GM18517 (cell line): ENCODE measurements at regions not wholly inside any gene's neighbourhood (a gene's known extent, or its start where the extent isn't known, plus 50 kb on each side); places are given as distances from the start of the nearest gene placed in this dataset.

Experiments
- ATAC-seq: cut with Tn5 transposase; IDR thresholded peaks from one replicate; pipeline ENCODE4 v1.9.1; 2021; ENCODE audit warnings: mild to moderate bottlenecking, moderate library complexity; ENCODE audit not compliant: unreplicated experiment

GRCh38 chr18:38116716-38117115 is 551.1 kb upstream of the CELF4 start:
- no peak for ATAC-seq

- ATAC-seq = no peak
Measured at GRCh38 chr18:38115201-38115600, 549.6 kb upstream of the CELF4 start.

- no peak for ATAC-seq
Measured at GRCh38 chr18:38087538-38087937, 521.9 kb upstream of the CELF4 start.

GRCh38 chr18:38081516-38081915 is 515.9 kb upstream of the CELF4 start:
- ATAC-seq = no peak

GRCh38 chr18:38077229-38077628 is 511.6 kb upstream of the CELF4 start:
- no peak for ATAC-seq

GRCh38 chr18:38076346-38077070 is 510.9 kb upstream of the CELF4 start:
- no peak for ATAC-seq

GRCh38 chr18:38074298-38074876 is 508.8 kb upstream of the CELF4 start:
- ATAC-seq = no peak

- no peak for ATAC-seq
Measured at GRCh38 chr18:38067821-38068220, 502.2 kb upstream of the CELF4 start.

GRCh38 chr18:38067086-38067485 is 501.5 kb upstream of the CELF4 start:
- no peak for ATAC-seq

GRCh38 chr18:38052879-38053590 is 487.4 kb upstream of the CELF4 start:
- ATAC-seq = no peak

- ATAC-seq = no peak
Measured at GRCh38 chr18:38047820-38048219, 482.2 kb upstream of the CELF4 start.

- no peak for ATAC-seq
Measured at GRCh38 chr18:38046651-38047050, 481.1 kb upstream of the CELF4 start.

- ATAC-seq = no peak
Measured at GRCh38 chr18:38045845-38046244, 480.2 kb upstream of the CELF4 start.

- no peak for ATAC-seq
Measured at GRCh38 chr18:38042211-38042890, 476.8 kb upstream of the CELF4 start.

GRCh38 chr18:38038242-38038641 is 472.6 kb upstream of the CELF4 start:
- ATAC-seq = no peak

- ATAC-seq = no peak
Measured at GRCh38 chr18:38035193-38035592, 469.6 kb upstream of the CELF4 start.

GRCh38 chr18:38033282-38033681 is 467.7 kb upstream of the CELF4 start:
- ATAC-seq = no peak

GRCh38 chr18:38032516-38032915 is 466.9 kb upstream of the CELF4 start:
- no peak for ATAC-seq

- ATAC-seq = no peak
Measured at GRCh38 chr18:38028946-38029345, 463.3 kb upstream of the CELF4 start.

- no peak for ATAC-seq
Measured at GRCh38 chr18:38025433-38026038, 459.9 kb upstream of the CELF4 start.

- ATAC-seq = no peak
Measured at GRCh38 chr18:38023871-38024270, 458.3 kb upstream of the CELF4 start.
